ENCODE measurements at regions not wholly inside any gene's neighbourhood (a gene's known extent, or its start where the extent isn't known, plus 50 kb on each side); places are given as distances from the start of the nearest gene placed in this dataset.

DNA sequence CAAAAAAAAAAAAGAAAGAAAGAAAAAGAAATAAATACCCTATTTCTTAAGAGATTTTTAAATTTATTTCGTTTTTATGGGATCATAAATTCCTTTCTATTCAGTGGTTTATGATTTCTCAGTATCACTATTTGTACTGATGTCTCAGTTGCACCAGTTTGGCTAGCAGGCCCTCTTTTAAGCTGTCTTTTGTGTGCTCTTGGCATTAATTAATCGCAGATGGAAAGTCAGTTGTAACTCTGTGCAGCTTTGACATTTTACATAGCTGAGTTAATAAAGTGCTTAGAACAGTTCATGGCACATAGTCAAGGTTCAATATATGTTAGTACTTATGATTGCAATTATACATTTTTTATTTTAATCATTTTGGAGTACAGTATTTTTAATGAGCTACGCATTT is 123.7 kb upstream of the NUDT6 start:
- TF ChIP-seq, protein P1, sequence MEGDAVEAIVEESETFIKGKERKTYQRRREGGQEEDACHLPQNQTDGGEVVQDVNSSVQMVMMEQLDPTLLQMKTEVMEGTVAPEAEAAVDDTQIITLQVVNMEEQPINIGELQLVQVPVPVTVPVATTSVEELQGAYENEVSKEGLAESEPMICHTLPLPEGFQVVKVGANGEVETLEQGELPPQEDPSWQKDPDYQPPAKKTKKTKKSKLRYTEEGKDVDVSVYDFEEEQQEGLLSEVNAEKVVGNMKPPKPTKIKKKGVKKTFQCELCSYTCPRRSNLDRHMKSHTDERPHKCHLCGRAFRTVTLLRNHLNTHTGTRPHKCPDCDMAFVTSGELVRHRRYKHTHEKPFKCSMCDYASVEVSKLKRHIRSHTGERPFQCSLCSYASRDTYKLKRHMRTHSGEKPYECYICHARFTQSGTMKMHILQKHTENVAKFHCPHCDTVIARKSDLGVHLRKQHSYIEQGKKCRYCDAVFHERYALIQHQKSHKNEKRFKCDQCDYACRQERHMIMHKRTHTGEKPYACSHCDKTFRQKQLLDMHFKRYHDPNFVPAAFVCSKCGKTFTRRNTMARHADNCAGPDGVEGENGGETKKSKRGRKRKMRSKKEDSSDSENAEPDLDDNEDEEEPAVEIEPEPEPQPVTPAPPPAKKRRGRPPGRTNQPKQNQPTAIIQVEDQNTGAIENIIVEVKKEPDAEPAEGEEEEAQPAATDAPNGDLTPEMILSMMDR (IDR thresholded peaks at IDR 0.05) = no peak
- TF ChIP-seq POLR2AphosphoS5 (IDR thresholded peaks at IDR 0.05) = no peak
